ENCODE measurements at regions not wholly inside any gene's neighbourhood (a gene's known extent, or its start where the extent isn't known, plus 50 kb on each side); places are given as distances from the start of the nearest gene placed in this dataset.

DNA sequence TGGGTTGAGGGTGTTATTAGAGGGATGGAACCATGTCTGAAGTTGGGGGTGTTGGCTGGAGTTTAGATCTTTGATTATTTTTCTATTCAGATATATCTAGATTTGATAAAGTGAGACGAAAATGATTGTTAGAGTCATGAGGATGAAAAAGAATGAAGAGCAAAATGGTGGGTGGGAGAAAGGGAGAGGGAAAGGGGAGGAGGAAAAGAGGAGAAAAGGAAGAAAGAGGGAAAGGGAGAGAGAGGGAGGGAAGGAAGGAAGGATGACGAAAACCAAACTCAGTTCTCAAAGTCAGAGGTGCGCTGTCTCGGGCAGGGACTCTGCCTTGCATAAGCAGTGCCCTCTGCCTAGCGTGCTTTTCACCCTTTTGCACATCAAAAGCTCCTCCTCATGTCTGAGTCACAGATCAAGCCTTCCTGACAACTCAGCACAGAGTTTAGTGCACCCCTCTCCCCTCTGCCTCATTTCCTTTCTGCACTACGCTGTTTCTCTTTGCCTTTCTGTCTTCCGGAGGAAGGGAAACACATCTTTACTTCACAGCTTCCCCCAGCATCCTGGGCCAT is 225.8 kb upstream of the PROX1 start:
- Mint-ChIP-seq H3K36me3 (ENCODE audit: low read depth, unreplicated experiment) (no peaks in the 10 kb centered on the region), H3K4me1 (ENCODE audit: unreplicated experiment) (peaks cover 26% of the 10 kb centered on the region), H3K9me3 (ENCODE audit: unreplicated experiment) (no peaks in the 10 kb centered on the region), H3K27ac (ENCODE audit: unreplicated experiment) (no peak overlapping the region), H3K27me3 (ENCODE audit: unreplicated experiment) (peaks cover 5% of the 10 kb centered on the region), H3K4me3 (ENCODE audit: unreplicated experiment) (no peak overlapping the region)
- peak; percentile 4 for DNase-seq (ENCODE audit: low spot score)
- TF ChIP-seq, protein P1, sequence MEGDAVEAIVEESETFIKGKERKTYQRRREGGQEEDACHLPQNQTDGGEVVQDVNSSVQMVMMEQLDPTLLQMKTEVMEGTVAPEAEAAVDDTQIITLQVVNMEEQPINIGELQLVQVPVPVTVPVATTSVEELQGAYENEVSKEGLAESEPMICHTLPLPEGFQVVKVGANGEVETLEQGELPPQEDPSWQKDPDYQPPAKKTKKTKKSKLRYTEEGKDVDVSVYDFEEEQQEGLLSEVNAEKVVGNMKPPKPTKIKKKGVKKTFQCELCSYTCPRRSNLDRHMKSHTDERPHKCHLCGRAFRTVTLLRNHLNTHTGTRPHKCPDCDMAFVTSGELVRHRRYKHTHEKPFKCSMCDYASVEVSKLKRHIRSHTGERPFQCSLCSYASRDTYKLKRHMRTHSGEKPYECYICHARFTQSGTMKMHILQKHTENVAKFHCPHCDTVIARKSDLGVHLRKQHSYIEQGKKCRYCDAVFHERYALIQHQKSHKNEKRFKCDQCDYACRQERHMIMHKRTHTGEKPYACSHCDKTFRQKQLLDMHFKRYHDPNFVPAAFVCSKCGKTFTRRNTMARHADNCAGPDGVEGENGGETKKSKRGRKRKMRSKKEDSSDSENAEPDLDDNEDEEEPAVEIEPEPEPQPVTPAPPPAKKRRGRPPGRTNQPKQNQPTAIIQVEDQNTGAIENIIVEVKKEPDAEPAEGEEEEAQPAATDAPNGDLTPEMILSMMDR (IDR thresholded peaks at IDR 0.05; ENCODE audit: unreplicated experiment) = no peak

DNA sequence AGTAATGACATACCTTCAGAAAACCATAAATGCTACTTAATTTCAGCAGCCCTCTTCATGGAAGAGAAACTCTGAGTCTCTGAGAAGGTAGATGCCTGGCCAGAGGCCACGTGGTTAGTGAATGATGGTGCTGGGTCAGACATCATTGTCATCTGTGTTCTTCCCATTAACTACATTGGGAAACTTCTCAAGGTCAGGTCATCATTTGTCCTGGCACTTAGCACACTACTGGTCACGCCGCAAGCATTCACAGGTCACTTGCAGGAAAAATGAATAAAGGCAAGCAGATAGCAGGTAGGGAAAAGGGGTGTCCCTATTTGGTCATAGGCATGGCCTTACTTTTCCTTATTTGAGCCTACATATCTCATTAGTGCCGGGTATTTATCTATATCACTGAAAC is 220.1 kb upstream of the PROX1 start:
- H3K4me1 Mint-ChIP-seq (ENCODE audit: unreplicated experiment) = peaks cover 17% of the 10 kb centered on the region
- peaks cover 4% of the 10 kb centered on the region for H3K27me3 Mint-ChIP-seq (ENCODE audit: unreplicated experiment)
- H3K4me3 Mint-ChIP-seq (ENCODE audit: unreplicated experiment) = no peak overlapping the region
- TF ChIP-seq, protein P1 (IDR thresholded peaks at IDR 0.05; ENCODE audit: unreplicated experiment) = no peak
- no peaks in the 10 kb centered on the region for H3K9me3 Mint-ChIP-seq (ENCODE audit: unreplicated experiment)
- H3K27ac Mint-ChIP-seq (ENCODE audit: unreplicated experiment) = no peak overlapping the region
- no peaks in the 10 kb centered on the region for H3K36me3 Mint-ChIP-seq (ENCODE audit: low read depth, unreplicated experiment)
- no peak for DNase-seq (ENCODE audit: low spot score)

DNA sequence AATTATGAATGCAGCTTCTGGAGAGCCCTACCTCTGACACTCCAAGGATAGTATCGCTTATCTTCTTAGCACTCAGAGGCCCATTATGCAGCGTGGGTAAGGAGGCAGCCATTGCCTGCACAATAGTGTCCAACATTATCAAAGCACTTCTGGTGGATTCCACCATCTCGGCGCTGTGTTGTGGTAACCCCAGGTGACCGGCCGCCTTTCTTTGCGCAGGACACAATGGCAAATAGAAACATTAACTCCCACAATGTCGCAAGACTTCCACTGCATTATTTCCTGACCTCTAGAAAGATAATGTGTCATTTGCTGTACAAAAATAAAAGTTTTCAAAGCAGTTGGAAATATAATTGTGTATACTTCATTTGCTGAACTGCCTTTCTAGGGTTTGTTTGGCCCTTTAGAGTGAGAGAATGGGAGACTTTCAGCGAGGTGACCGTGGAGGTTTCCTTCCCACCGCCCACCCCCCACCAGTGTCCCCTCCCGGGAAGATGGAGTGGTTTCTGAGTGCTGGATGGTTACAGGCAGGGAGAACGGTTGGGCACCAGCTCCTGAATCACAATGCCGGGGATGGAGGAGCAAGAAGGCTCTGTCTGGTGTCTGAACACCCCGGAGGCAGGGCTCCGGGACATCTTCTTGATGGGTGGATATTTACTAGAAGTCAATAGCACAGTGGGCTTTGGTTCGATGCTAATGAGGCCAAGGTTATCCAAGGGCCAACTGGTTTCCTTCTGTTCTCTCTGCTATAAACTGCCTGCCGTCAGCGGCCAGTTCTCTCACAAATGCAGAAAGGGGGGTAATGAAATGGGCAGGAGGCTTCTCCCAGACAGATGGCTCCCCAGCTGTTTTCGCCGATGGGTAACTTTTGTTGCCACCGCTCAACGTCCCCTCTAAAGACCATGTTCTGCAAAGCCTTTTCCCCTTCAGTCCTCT is 215.4 kb upstream of the PROX1 start:
- Mint-ChIP-seq H3K4me1 (ENCODE audit: unreplicated experiment) (peaks cover 9% of the 10 kb centered on the region), H3K27ac (ENCODE audit: unreplicated experiment) (no peak overlapping the region), H3K36me3 (ENCODE audit: low read depth, unreplicated experiment) (no peaks in the 10 kb centered on the region), H3K4me3 (ENCODE audit: unreplicated experiment) (no peak overlapping the region), H3K9me3 (ENCODE audit: unreplicated experiment) (no peaks in the 10 kb centered on the region), H3K27me3 (ENCODE audit: unreplicated experiment) (peaks cover 2% of the 10 kb centered on the region)
- no peak for DNase-seq (ENCODE audit: low spot score)
- TF ChIP-seq, protein P1 (IDR thresholded peaks at IDR 0.05; ENCODE audit: unreplicated experiment) = no peak

DNA sequence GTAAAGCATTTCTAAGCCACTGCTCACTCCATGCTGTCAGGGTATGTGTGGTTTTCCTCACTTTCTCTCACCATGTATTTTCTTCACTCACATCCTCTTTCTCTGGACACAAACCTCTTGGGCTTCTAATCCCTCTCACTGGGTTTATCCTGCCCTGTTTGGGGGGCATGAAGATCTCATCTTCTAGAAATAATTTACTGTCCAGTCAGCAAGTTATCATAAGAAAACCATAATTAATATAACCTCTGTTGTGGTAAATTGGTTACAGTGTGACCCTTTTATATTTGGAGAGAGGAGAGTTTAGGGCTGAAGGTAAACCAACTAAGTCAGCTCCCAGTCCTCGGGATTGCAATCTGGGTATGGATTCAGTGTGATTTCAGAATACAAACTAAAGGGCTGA is 213.8 kb upstream of the PROX1 start:
- TF ChIP-seq, protein P1 (IDR thresholded peaks at IDR 0.05; ENCODE audit: unreplicated experiment) = no peak
- Mint-ChIP-seq H3K27me3 (ENCODE audit: unreplicated experiment) (peaks cover 2% of the 10 kb centered on the region), H3K27ac (ENCODE audit: unreplicated experiment) (no peak overlapping the region), H3K4me3 (ENCODE audit: unreplicated experiment) (no peak overlapping the region), H3K9me3 (ENCODE audit: unreplicated experiment) (no peaks in the 10 kb centered on the region), H3K4me1 (ENCODE audit: unreplicated experiment) (peaks cover 5% of the 10 kb centered on the region), H3K36me3 (ENCODE audit: low read depth, unreplicated experiment) (no peaks in the 10 kb centered on the region)
- DNase-seq (ENCODE audit: low spot score) = no peak

DNA sequence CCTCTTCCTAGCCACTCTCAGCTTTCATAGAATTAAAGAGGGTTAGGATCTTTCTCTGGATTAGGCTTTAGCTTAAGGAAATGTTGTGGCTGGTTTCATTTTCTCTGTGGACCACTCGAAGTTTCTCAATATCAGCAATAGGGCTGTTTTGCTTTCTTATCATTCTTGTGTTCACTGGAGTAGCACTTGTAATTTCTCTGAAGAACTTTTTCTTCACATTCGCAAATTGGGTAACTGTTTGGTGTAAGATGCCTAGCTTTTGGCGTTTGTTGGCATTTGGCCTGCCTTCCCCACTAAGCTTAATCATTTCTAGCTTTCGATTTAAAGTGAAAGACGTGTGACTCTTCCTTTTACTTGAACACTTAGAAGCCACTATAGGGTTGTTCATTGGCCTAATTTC is 210.8 kb upstream of the PROX1 start:
- no peak for DNase-seq (ENCODE audit: low spot score)
- TF ChIP-seq, protein P1 (IDR thresholded peaks at IDR 0.05; ENCODE audit: unreplicated experiment) = no peak
- Mint-ChIP-seq H3K27me3 (ENCODE audit: unreplicated experiment) (no peaks in the 10 kb centered on the region), H3K9me3 (ENCODE audit: unreplicated experiment) (no peaks in the 10 kb centered on the region), H3K36me3 (ENCODE audit: low read depth, unreplicated experiment) (no peaks in the 10 kb centered on the region), H3K27ac (ENCODE audit: unreplicated experiment) (no peak overlapping the region), H3K4me1 (ENCODE audit: unreplicated experiment) (no peaks in the 10 kb centered on the region), H3K4me3 (ENCODE audit: unreplicated experiment) (no peak overlapping the region)

Data from endothelial cell (in vitro differentiated cells).